ENCODE measurements at regions not wholly inside any gene's neighbourhood (a gene's known extent, or its start where the extent isn't known, plus 50 kb on each side); places are given as distances from the start of the nearest gene placed in this dataset.
A peak's percentile ranks its signal among the peaks of the same experiment; 100 is the strongest.

- DNase-seq (ENCODE audit: low spot score), result no peak
Observed at GRCh38 chr12:126807312-126807865, 1459.6 kb upstream of the TMEM132C start.

- no peak for DNase-seq (ENCODE audit: low spot score)
Observed at GRCh38 chr12:126811391-126811790, 1455.6 kb upstream of the TMEM132C start.

- no peak for DNase-seq (ENCODE audit: low spot score)
Observed at GRCh38 chr12:126819554-126819953, 1447.4 kb upstream of the TMEM132C start.

- DNase-seq (ENCODE audit: low spot score), result peak; percentile 22
Observed at GRCh38 chr12:126830778-126831680, 1435.9 kb upstream of the TMEM132C start.

GRCh38 chr12:126837697-126838096 is 1429.3 kb upstream of the TMEM132C start:
- DNase-seq (ENCODE audit: low spot score), result no peak

- DNase-seq (ENCODE audit: low spot score), result no peak
Observed at GRCh38 chr12:126843915-126844669, 1422.9 kb upstream of the TMEM132C start.

- no peak for DNase-seq (ENCODE audit: low spot score)
Observed at GRCh38 chr12:126847005-126847629, 1419.9 kb upstream of the TMEM132C start.

GRCh38 chr12:126855768-126856167 is 1411.2 kb upstream of the TMEM132C start:
- DNase-seq (ENCODE audit: low spot score), result no peak

- DNase-seq (ENCODE audit: low spot score), result peak; percentile 21
Observed at GRCh38 chr12:126856958-126857357, 1410.0 kb upstream of the TMEM132C start.

- DNase-seq (ENCODE audit: low spot score), result no peak
Observed at GRCh38 chr12:126858560-126858959, 1408.4 kb upstream of the TMEM132C start.

GRCh38 chr12:126860210-126860609 is 1406.8 kb upstream of the TMEM132C start:
- DNase-seq (ENCODE audit: low spot score), result no peak

GRCh38 chr12:126862500-126862899 is 1404.5 kb upstream of the TMEM132C start:
- DNase-seq (ENCODE audit: low spot score), result no peak

GRCh38 chr12:126869644-126870043 is 1397.3 kb upstream of the TMEM132C start:
- no peak for DNase-seq (ENCODE audit: low spot score)

GRCh38 chr12:126873701-126874100 is 1393.3 kb upstream of the TMEM132C start:
- DNase-seq (ENCODE audit: low spot score), result no peak

- DNase-seq (ENCODE audit: low spot score), result peak; percentile 73
Observed at GRCh38 chr12:126874427-126875026, 1392.4 kb upstream of the TMEM132C start.

GRCh38 chr12:126879842-126880241 is 1387.1 kb upstream of the TMEM132C start:
- DNase-seq (ENCODE audit: low spot score), result no peak

- no peak for DNase-seq (ENCODE audit: low spot score)
Observed at GRCh38 chr12:126883697-126884096, 1383.3 kb upstream of the TMEM132C start.

- DNase-seq (ENCODE audit: low spot score), result no peak
Observed at GRCh38 chr12:126889501-126889900, 1377.5 kb upstream of the TMEM132C start.

GRCh38 chr12:126890097-126890496 is 1376.9 kb upstream of the TMEM132C start:
- DNase-seq (ENCODE audit: low spot score), result no peak

- peak; percentile 20 for DNase-seq (ENCODE audit: low spot score)
Observed at GRCh38 chr12:126891789-126892188, 1375.2 kb upstream of the TMEM132C start.

Data from HT-29 (cell line).